ENCODE measurements at regions not wholly inside any gene's neighbourhood (a gene's known extent, or its start where the extent isn't known, plus 50 kb on each side); places are given as distances from the start of the nearest gene placed in this dataset.

GRCh38 chr15:93459396-93459795 lies 370.4 kb upstream of the RGMA start:
- no peak for TF ChIP-seq EP300 (IDR thresholded peaks at IDR 0.05; ENCODE audit: low read depth)
- TF ChIP-seq CTCF (IDR thresholded peaks at IDR 0.05), result no peak
